SK-N-SH (cell line): ENCODE measurements at regions not wholly inside any gene's neighbourhood (a gene's known extent, or its start where the extent isn't known, plus 50 kb on each side); places are given as distances from the start of the nearest gene placed in this dataset.

Source experiments
- CTCF ChIA-PET: fragments of 300-600, 350-600 bp; formaldehyde crosslinking; extraction: SDS; loops from one replicate; lab custom pipeline; 2021; lab: Yijun Ruan, JAX
- POLR2A ChIA-PET: fragments of 350-600 bp; sonication (Branson Sonifier 250); formaldehyde crosslinking; extraction: SDS; loops from one replicate; lab custom pipeline; 2020; ENCODE audit warnings: antibody characterized with exemption, inconsistent platforms; lab: Yijun Ruan, JAX
- DNase-seq: peaks from one replicate; pipeline ENCODE4 v3.0.0; 2012
- H2AFZ ChIP-seq: fragments of 200-600 bp; sonication (generic); 2 replicates; pipeline ENCODE4 v1.8.1; 2016; ENCODE audit warnings: antibody characterized with exemption, mild to moderate bottlenecking, low read depth
- H3F3A ChIP-seq: fragments of 200-600 bp; sonication (generic); replicated peaks from 2 replicates; pipeline ENCODE3; 2016; ENCODE audit warnings: antibody characterized with exemption, mild to moderate bottlenecking; ENCODE audit not compliant: insufficient read depth
- H3K27ac ChIP-seq, 2 experiments: fragments of 200-500 bp in 1 of 2; fragments of 200-600 bp in 1 of 2; sonication (Bioruptor generic) in 1 of 2; sonication (generic), shearing (Covaris generic) in 1 of 2; 2 replicates each; pipeline versions ENCODE4 v1.5.1 to v1.6.1; 2014 to 2016; ENCODE audit warnings: low read depth in 2 of 2, inconsistent platforms in 1 of 2, low read length in 1 of 2, mild to moderate bottlenecking in 1 of 2, mixed read lengths in 1 of 2
- H3K27me3 ChIP-seq: fragments of 200-600 bp; sonication (generic), shearing (Covaris generic); 2 replicates; pipeline ENCODE4 v1.6.1; 2016; ENCODE audit warnings: mixed run types; ENCODE audit not compliant: insufficient read depth
- H3K36me3 ChIP-seq, 2 experiments: fragments of 200-500 bp in 1 of 2; fragments of 200-600 bp in 1 of 2; sonication (Bioruptor generic) in 1 of 2; sonication (generic) in 1 of 2; replicated peaks in 1 of 2; 2 replicates each; pipeline versions ENCODE3 to v1.5.1; 2014 to 2016; ENCODE audit warnings: low read length in 1 of 2, mild to moderate bottlenecking in 1 of 2; ENCODE audit not compliant: insufficient read depth in 2 of 2, control insufficient read depth in 1 of 2
- H3K4me1 ChIP-seq, 2 experiments: fragments of 200-500 bp in 1 of 2; fragments of 200-600 bp in 1 of 2; sonication (Bioruptor generic) in 1 of 2; sonication (generic), shearing (Covaris generic) in 1 of 2; 2 replicates each; pipeline versions ENCODE4 v1.5.1 to v1.6.1; 2014 to 2016; ENCODE audit warnings: low read depth in 1 of 2, low read length in 1 of 2, mixed run types in 1 of 2; ENCODE audit not compliant: insufficient read depth in 2 of 2, control insufficient read depth in 1 of 2
- H3K4me2 ChIP-seq: fragments of 200-600 bp; sonication (generic), shearing (Covaris generic); 2 replicates; pipeline ENCODE4 v1.6.1; 2017; ENCODE audit warnings: mixed run types
- H3K4me3 ChIP-seq, 2 experiments: fragments of 200-500 bp in 1 of 2; fragments of 200-600 bp in 1 of 2; sonication (Bioruptor generic) in 1 of 2; sonication (generic), shearing (Covaris generic) in 1 of 2; 2 replicates each; pipeline versions ENCODE4 v1.5.1 to v1.8.1; 2014 to 2016; ENCODE audit warnings: low read depth in 2 of 2, inconsistent platforms in 1 of 2, low read length in 1 of 2, mild to moderate bottlenecking in 1 of 2, mixed read lengths in 1 of 2, moderate library complexity in 1 of 2
- H3K79me2 ChIP-seq: fragments of 200-600 bp; sonication (generic); 2 replicates; pipeline ENCODE4 v1.8.1; 2017; ENCODE audit warnings: mild to moderate bottlenecking; ENCODE audit not compliant: insufficient read depth
- H3K9ac ChIP-seq: fragments of 200-600 bp; sonication (generic); 2 replicates; pipeline ENCODE4 v1.6.1; 2017; ENCODE audit warnings: mixed run types
- H3K9me2 ChIP-seq: fragments of 200-600 bp; sonication (generic); 2 replicates; pipeline ENCODE4 v1.6.1; 2017; ENCODE audit warnings: mixed run types
- H3K9me3 ChIP-seq: fragments of 200-600 bp; sonication (generic); 2 replicates; pipeline ENCODE4 v1.6.1; 2017; ENCODE audit warnings: mixed run types, mild to moderate bottlenecking, moderate library complexity
- H4K20me1 ChIP-seq: fragments of 200-600 bp; sonication (generic); 2 replicates; pipeline ENCODE4 v1.6.1; 2017; ENCODE audit warnings: mild to moderate bottlenecking, mixed run types; ENCODE audit not compliant: insufficient read depth
- CHD2 ChIP-seq: fragments of 150-350 bp; IDR thresholded peaks from 2 replicates; pipeline ENCODE4 v1.6.1; 2018; ENCODE audit warnings: low read length; ENCODE audit not compliant: partially characterized antibody
- CTCF ChIP-seq: fragments of 200-600 bp; sonication (generic); IDR thresholded peaks from 2 replicates; pipeline ENCODE4 v1.6.1; 2017; ENCODE audit warnings: antibody characterized with exemption, mild to moderate bottlenecking, moderate library complexity
- ELF1 ChIP-seq: IDR thresholded peaks from 2 replicates; pipeline ENCODE4 v1.4.0; 2012
- EP300 ChIP-seq, 2 experiments: IDR thresholded peaks; 2 replicates each; pipeline versions ENCODE4 v1.4.0 to v1.6.1; 2012; ENCODE audit warnings: borderline replicate concordance in 1 of 2, low read depth in 1 of 2, low read length in 1 of 2
- FOXJ3 ChIP-seq: sonication (generic); formaldehyde crosslinking; IDR thresholded peaks from 2 replicates; pipeline ENCODE4 v1.5.1; 2020; ENCODE audit warnings: mild to moderate bottlenecking, missing genetic modification reagents
- MXI1 ChIP-seq: IDR thresholded peaks from 2 replicates; pipeline ENCODE4 v1.6.1; 2012; ENCODE audit warnings: mild to moderate bottlenecking, low read depth, low read length, improper control_type of control experiment
- PBX3 ChIP-seq: IDR thresholded peaks from 2 replicates; pipeline ENCODE4; 2012
- RAD21 ChIP-seq: IDR thresholded peaks from 2 replicates; pipeline ENCODE4 v1.6.1; 2012; ENCODE audit warnings: mild to moderate bottlenecking, low read length
- RCOR1 ChIP-seq: fragments of 150-350 bp; IDR thresholded peaks from 2 replicates; pipeline ENCODE4 v1.6.1; 2017; ENCODE audit warnings: antibody characterized with exemption, low read length
- SIN3A ChIP-seq: IDR thresholded peaks from 2 replicates; pipeline ENCODE4 v1.6.1; 2012; ENCODE audit warnings: low read depth, mild to moderate bottlenecking, low read length, moderate library complexity, borderline replicate concordance
- TCF12 ChIP-seq: IDR thresholded peaks from 2 replicates; pipeline ENCODE4 v1.4.0; 2012
- YY1 ChIP-seq: IDR thresholded peaks from 2 replicates; pipeline ENCODE4 v1.4.0; 2012; ENCODE audit warnings: low read depth, mild to moderate bottlenecking
- WGBS: methylation state at CpG from one replicate; pipeline ENCODE4 v1.1.6; 2017; ENCODE audit warnings: low lambda C conversion rate; 5-methylcytosine and 5-hydroxymethylcytosine counted together

- H3K4me2 ChIP-seq: no peak overlapping the region
- H3K4me3 ChIP-seq: no peak overlapping the region
- CTCF ChIA-PET: no interaction called here
- H3K9me3 ChIP-seq: no peaks in the 10 kb centered on the region
- 46% methylated on average over 2 of the region's 2 CpGs for WGBS
- H3F3A ChIP-seq: no peaks in the 10 kb centered on the region
- H3K27ac ChIP-seq: no peak overlapping the region
- TF ChIP-seq MXI1 (no peak), YY1 (no peak), ELF1 (no peak), CHD2 (no peak), SIN3A (no peak), RAD21 (no peak), PBX3 (no peak), EP300 (IDR thresholded peaks at IDR 0.05; ENCODE audit: borderline replicate concordance in 1 of 2, low read depth in 1 of 2, low read length in 1 of 2) (no peak), FOXJ3 (CRISPR knock-in tag) (no peak)
- H3K9ac ChIP-seq: no peak overlapping the region
- POLR2A ChIA-PET: no interaction called here
- H3K36me3 ChIP-seq: no peaks in the 10 kb centered on the region
- no peak overlapping the region for H2AFZ ChIP-seq
- DNase-seq: no peak
- no peaks in the 10 kb centered on the region for H3K9me2 ChIP-seq
- no peaks in the 10 kb centered on the region for H3K79me2 ChIP-seq
- H4K20me1 ChIP-seq: no peaks in the 10 kb centered on the region
- H3K27me3 ChIP-seq: no peaks in the 10 kb centered on the region
- peaks cover 0 to 17% of the 10 kb centered on the region in 2 experiments; a peak in 2 of 4 replicates for H3K4me1 ChIP-seq
Observed at GRCh38 chr6:126232671-126233070, 107.2 kb upstream of the CENPW start.

GRCh38 chr6:126233192-126233591 is 106.7 kb upstream of the CENPW start:
- no peak for TF ChIP-seq CTCF
- no peak for TF ChIP-seq RCOR1
- TF ChIP-seq TCF12: no peak
- TF ChIP-seq, all 33 proteins: peak for 0
- Histone ChIP-seq H3F3A (no peaks in the 10 kb centered on the region), H3K4me1 (peaks cover 0 to 11% of the 10 kb centered on the region in 2 experiments; a peak in 2 of 4 replicates), H3K4me3 (no peak overlapping the region), H2AFZ (no peak overlapping the region), H3K27ac (no peak overlapping the region), H3K27me3 (no peaks in the 10 kb centered on the region), H3K4me2 (no peak overlapping the region), H3K9ac (no peak overlapping the region), H3K9me3 (no peaks in the 10 kb centered on the region), H3K36me3 (no peaks in the 10 kb centered on the region), H3K79me2 (no peaks in the 10 kb centered on the region), H3K9me2 (no peaks in the 10 kb centered on the region), H4K20me1 (no peaks in the 10 kb centered on the region)
- POLR2A ChIA-PET: no interaction called here
- CTCF ChIA-PET: no interaction called here
- 88% methylated on average over 1 of the region's 1 CpG for WGBS
- DNase-seq: no peak
